ENCODE measurements at regions not wholly inside any gene's neighbourhood (a gene's known extent, or its start where the extent isn't known, plus 50 kb on each side); places are given as distances from the start of the nearest gene placed in this dataset.

- DNase-seq = no peak
- Histone ChIP-seq H3K27me3 (no peaks in the 10 kb centered on the region), H3K4me1 (ENCODE audit: insufficient read depth) (no peaks in the 10 kb centered on the region), H3K9me3 (no peaks in the 10 kb centered on the region), H3K4me3 (no peak overlapping the region), H3K27ac (no peak overlapping the region), H3K36me3 (no peaks in the 10 kb centered on the region)
- intact Hi-C loops (cut with DNase I) = no loop called here
- TF ChIP-seq CTCF (IDR thresholded peaks at IDR 0.05) = no peak
- TF ChIP-seq EP300 (IDR thresholded peaks at IDR 0.05) = no peak
- no peak for TF ChIP-seq POLR2A (IDR thresholded peaks at IDR 0.05)
- WGBS, 3 donors = 12 to 24% (median 17%) methylated on average over 4 of the region's 4 CpGs
Measured at GRCh38 chr14:53850714-53851296, 105.8 kb downstream of the BMP4 start.

- Histone ChIP-seq H3K27ac (no peak overlapping the region), H3K36me3 (no peaks in the 10 kb centered on the region), H3K4me3 (no peak overlapping the region), H3K4me1 (ENCODE audit: insufficient read depth) (no peaks in the 10 kb centered on the region), H3K27me3 (no peaks in the 10 kb centered on the region), H3K9me3 (no peaks in the 10 kb centered on the region)
- WGBS, 3 donors = 84 to 91% (median 88%) methylated on average over 6 of the region's 6 CpGs
- TF ChIP-seq EP300 (IDR thresholded peaks at IDR 0.05) (no peak), CTCF (IDR thresholded peaks at IDR 0.05) (no peak), POLR2A (IDR thresholded peaks at IDR 0.05) (no peak)
- intact Hi-C loops (cut with DNase I) = no loop called here
- DNase-seq = no peak
Measured at GRCh38 chr14:53849549-53849948, 107.1 kb downstream of the BMP4 start.

GRCh38 chr14:53848854-53849253, 107.8 kb downstream of the BMP4 start:
- WGBS, 3 donors = 91 to 97% (median 92%) methylated on average over 5 of the region's 5 CpGs
- TF ChIP-seq CTCF (IDR thresholded peaks at IDR 0.05) = no peak
- no peak for TF ChIP-seq POLR2A (IDR thresholded peaks at IDR 0.05)
- no peak for TF ChIP-seq EP300 (IDR thresholded peaks at IDR 0.05)
- Histone ChIP-seq H3K27me3 (no peaks in the 10 kb centered on the region), H3K9me3 (no peaks in the 10 kb centered on the region), H3K36me3 (no peaks in the 10 kb centered on the region), H3K27ac (no peak overlapping the region), H3K4me3 (no peak overlapping the region), H3K4me1 (ENCODE audit: insufficient read depth) (no peaks in the 10 kb centered on the region)
- DNase-seq = no peak
- intact Hi-C loops (cut with DNase I) = no loop called here

- Histone ChIP-seq H3K27ac (no peak overlapping the region), H3K9me3 (no peaks in the 10 kb centered on the region), H3K4me3 (no peak overlapping the region), H3K4me1 (ENCODE audit: insufficient read depth) (no peaks in the 10 kb centered on the region), H3K36me3 (no peaks in the 10 kb centered on the region), H3K27me3 (no peaks in the 10 kb centered on the region)
- intact Hi-C loops (cut with DNase I) = no loop called here
- WGBS, 3 donors = 95 to 97% (median 96%) methylated on average over 7 of the region's 7 CpGs
- TF ChIP-seq POLR2A (IDR thresholded peaks at IDR 0.05) = no peak
- TF ChIP-seq EP300 (IDR thresholded peaks at IDR 0.05) = no peak
- TF ChIP-seq CTCF (IDR thresholded peaks at IDR 0.05) = no peak
- DNase-seq = no peak
Measured at GRCh38 chr14:53847881-53848280, 108.7 kb downstream of the BMP4 start.

Measured in ovary (tissue), 7 donors.